Occipital lobe (tissue), 1 donor: ENCODE measurements at regions not wholly inside any gene's neighbourhood (a gene's known extent, or its start where the extent isn't known, plus 50 kb on each side); places are given as distances from the start of the nearest gene placed in this dataset.

Source experiments
- DNase-seq: peaks from one replicate; lab custom pipeline; 2025; lab: John Stamatoyannopoulos, UW

DNA sequence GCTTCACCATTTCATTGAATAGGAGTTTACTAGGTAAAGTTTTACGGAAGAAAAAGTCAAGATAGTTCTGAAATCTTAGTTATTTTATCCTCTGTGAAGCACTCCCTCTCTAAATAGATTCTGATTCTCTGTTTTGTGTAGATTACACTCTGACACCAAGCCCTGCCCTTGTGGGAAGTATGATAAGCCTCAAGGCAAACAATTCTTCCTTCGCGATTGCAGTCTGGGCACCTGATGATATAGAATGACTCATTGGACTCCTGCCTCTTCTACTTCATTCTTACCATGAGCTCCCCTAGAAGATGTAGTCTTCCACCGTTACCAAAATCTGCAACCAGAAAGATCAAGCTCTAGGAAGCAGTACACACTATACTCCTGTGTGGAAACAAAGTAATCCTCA lies 626.9 kb upstream of the PTGER4 start:
- DNase-seq: no peak

DNA sequence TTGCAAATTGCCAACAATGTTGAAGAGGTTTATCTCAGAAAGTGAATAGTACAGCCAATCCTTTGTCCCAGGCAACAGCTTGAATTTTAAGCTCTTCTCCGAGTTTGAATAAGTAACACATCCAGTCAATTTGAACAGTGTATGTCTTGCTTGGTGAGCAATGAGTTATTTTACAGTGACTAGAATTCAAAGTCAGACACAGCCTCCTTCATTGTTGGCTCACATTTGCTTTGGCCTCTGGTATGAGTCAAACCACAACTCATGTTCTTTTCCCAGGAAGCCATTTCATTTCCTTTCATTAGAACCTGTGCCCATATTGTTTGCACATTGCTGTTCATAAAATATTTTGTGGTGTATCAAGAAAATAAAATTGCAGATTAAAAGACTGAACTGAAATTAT lies 622.0 kb upstream of the DAB2 start:
- no peak for DNase-seq

DNA sequence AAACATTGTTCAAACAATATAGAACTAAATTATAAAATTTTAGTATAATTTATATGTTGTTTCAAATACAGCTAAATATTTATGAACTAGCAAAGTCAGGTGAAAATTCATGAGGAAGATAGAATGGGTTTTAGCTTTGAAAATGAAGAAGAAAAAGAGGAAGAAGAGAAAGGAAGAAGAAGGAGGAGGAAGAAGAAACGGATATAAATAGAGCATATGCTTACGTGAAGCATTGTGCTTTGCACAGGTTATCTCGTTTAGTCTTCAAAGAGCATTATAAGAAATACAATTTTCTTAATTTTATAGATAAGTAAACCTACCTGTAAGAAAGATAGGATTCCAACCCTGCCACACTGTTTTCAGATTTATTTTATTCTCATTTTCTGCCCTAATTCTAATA lies 620.6 kb upstream of the DAB2 start:
- DNase-seq: no peak

DNA sequence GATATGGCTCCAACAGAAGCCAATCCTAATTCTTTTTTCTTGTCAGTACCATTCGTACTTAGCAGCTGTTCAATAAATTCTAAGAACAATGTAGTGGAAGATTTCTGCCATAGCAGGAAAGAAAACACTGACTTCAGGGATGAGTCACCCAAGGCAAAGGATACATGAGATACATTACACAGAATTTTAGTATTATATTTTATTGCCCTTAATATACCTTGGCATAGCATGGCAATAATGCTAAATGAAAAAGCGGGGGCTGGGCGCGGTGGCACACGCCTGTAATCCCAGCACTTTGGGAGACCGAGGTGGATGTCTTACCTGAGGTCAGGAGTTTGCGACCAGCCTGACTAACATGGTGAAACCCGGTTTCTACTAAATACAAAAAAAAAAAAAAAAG lies 619.1 kb upstream of the DAB2 start:
- no peak for DNase-seq

DNA sequence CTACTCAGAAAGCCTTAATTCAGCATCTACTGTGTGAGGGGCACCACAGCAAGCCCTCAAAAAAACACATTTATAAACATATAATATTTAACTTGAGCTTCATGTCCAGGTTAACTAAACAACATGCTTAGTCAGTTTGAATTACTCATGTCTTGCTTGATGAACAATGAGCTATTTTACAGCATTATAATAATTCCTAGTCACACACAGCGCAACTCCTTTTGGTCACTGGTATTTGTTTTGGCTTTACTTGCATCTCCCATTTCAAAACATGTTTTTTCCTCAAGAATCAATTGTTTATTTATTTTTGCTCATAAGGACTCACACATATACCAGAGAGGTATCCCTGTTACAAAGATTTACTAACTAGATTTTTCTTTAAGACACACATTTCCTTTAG lies 616.7 kb upstream of the DAB2 start:
- no peak for DNase-seq

DNA sequence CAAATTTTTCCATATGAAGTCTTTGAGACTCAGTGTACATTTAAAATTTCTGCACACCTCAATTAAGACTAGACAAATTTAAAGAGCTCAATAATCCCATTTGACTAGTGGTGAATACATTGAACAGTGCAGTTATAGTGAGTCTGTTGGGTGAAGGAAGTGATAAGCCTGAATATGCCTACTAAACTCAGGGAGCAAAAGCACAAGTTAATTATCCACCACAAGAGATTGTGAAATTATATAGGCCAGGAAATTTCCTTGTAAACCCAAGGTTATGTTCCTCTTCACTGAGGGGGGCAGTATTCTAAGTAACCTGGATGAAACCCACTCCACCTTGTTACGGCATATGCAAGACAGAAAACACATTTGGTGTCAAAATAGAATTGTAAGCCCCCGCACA lies 612.9 kb upstream of the DAB2 start:
- DNase-seq: no peak

DNA sequence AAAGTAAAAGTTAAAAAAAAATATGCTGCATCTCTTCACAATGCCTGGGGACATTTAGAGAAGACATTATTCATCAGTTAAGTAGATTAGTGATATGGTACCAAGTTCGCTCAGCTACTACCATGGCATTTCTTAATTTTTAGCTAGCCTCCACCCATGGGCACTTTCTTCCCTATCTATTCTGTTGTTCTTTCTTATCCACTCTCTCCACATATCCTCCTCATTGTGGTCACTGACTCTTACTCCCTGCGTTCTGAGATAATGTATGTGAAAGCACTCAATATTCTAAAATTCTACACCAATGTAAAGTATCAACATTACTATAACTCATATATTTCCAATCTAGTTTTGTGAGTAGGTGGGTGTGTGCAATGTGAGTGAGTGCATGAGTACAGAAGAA lies 609.7 kb upstream of the DAB2 start:
- no peak for DNase-seq

DNA sequence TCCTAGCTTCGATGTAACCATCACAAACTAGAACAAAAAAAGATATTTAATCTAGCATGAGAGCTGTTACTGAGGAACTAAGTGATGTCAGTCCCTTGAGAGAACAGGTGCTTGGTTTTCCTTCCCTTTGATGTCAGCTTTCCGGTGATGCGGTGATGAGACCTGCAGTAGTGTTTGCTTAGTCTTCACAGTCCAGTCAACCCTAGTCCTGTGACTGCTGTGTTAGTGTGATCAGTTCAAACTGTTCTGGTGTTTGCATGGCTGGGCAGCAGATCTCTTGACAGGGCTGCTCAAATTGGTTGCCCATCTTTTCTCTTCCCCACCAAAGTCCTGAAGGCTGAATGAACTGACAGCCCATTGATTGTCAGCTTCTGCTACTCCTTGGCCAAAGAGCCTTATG lies 608.6 kb upstream of the DAB2 start:
- DNase-seq: no peak

DNA sequence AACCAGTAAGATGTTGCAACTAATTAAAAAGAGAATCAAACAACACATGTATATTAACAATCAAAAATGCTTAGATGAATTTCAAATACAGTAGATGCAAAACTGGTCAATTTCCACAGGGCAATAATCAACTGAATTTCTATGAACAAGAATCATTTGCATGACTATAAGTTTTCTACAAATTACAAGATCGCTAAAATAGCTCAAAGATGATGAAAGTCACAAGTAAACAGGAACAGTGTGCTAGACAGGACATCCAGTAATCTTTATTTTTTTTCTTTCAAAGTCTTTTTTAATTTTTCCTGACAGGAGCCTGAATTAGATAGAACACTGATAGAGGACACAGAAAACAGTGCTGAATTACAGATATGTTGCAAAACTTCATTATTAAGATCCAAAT lies 608.2 kb upstream of the DAB2 start:
- no peak for DNase-seq

DNA sequence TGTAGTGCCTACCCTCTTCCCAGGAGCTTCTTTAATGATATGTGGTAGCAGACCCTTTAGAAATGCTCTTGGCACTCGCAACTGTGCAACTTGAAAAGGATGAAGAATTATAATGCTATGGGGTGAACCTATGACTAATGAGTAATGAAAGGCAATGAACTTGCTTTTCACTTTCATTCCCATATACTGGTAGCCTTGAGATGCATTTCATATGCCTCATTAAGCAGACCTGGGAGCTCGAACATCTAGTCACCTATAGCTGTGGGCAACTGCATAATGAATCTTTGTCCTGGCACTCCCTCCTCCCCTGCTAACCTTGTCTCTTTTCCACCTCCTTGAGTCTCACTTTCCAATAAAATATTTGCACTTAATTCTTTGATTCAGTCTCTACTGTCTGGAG lies 605.9 kb upstream of the DAB2 start:
- no peak for DNase-seq

DNA sequence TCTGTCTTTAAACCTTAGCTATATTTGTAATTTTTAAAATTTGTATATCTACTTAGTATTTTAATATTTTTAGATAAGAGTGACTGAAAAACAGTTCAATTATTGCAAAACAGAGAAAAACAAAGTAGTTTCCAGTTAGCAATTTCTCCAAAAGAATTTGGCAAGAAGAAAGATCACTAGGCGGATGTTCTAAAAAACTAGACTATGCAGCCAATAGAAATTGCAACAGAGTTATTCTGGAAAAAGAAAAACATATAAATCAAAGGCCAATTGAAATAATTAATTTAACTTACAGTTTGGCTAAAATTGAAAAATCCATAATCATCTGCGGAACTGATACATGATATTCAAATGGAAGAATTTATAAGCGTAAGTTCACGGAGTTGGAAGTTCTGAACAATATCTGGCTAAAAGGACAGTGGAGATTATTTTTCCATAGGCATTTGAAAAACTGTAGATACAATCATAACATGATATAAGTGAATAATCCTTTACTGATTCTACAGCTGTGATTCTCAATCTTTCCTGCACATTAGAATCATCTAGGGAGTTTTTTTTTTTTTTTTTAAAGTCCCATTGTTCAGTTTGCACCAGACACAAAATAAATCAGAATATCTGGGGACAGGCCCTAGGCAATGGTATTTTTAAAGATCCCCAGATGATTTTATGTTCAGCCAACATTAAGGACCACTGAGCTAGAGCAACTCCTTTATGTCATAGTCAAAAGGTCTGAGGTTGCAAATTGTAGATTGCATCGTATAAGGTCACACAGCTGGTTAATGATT lies 605.1 kb upstream of the DAB2 start:
- DNase-seq: no peak

DNA sequence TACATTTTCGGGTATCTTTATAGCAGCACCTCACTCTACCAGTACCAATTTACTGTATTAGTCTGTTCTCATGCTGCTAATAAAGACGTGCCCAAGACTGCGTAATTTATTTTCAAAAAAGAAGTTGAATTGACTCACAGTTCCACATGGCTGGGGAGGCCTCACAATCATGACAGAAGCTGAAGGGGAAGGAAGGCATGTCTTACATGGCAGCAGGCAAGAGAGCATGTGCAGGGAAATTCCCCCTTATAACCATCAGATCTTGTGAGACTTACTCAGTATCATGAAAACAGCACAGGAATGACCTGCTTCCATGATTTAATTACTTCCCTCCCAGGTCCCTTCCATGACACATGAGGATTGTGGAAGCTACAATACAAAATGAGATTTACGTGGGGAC lies 602.6 kb upstream of the DAB2 start:
- no peak for DNase-seq

DNA sequence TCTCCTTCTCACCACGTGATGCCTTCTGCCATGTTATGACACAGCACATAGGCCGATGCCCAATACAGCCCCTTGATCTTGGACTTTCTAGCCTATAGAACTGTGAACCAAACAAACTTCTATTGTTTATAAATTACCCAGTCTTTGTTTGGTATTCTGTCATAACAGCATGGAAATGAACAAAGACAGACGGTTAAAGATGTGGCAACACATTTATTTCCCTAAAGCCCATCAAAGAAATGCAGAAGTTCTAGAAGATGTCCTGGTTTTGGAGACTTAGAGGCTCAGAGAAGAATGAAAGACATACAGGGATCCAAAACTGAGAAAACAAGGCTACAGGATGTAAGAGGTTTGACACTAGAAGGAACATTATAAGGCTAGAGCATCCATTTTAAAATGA lies 600.8 kb upstream of the DAB2 start:
- no peak for DNase-seq

DNA sequence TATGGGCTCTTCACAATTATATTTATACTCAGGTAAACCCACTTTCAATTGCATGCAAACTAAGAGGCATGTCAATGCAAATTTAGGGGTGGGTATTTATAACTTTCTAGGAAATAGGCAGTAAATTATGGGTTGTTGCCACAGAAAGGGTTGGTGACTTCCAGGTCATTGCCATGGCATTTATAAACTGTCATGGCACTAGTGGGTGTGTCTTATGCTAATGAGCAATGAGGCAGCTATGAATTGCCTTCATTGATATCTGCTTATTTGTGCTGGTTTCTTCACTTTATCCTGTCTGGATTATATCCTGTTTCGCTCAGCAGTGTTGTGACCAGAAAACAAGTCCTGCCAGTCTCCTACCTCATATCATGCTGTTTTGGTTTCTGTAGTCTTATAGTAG lies 597.3 kb upstream of the DAB2 start:
- no peak for DNase-seq

DNA sequence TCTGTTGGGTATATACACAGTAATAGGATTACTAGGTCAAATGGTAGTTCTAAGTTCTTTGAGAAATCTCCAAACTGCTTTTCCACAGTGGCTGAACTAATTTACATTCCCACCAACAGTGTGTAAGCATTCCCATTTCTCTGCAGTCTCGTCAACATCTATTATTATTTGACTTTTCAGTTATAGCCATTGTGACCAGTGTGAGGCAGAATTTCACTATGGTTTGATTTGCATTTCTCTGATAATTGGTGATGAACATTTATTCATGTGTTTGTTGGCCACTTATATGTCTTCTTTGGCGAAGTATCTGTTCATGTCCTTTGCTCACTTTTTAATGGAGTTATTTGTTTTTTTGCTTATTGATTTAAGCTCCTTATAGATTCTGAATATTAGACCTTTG lies 596.2 kb upstream of the DAB2 start:
- DNase-seq: no peak

DNA sequence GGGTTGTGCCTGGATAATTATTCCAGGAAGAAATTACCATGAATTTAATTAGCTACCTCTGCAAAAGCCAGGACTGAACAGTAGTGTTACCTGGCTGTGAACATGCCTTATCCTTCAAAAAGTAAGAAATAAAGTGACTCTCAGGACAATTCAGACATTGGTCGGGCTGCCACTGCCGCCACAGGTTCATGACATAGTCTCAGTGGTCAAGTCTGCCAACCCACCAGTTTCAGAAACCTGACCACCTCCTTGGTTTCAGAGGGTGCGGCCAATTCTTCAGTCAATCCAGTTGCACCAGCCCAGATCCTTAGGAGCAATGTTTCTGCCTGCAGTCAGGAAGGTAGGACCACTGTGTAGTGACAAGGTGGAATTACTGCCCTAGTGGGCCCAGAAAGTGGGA lies 593.1 kb upstream of the DAB2 start:
- no peak for DNase-seq

DNA sequence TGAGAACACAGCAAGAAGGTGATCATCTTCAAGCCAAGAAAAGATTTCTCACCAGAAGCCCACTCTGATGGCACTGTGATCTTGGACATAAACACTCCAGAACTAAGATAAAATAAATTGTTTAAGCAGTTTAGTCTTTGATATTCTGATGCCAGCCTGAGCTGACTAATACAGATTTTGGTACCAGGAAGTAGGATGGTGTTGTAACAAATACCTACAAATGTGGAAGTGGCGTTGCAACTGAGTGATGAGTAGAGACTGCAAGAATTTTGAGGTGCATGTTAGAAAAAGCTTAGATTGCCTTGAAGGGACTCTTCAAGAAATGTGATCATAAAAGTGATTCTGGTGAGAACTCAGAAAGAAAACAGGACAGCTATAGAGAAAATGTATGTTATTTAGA lies 592.4 kb upstream of the DAB2 start:
- DNase-seq: no peak

DNA sequence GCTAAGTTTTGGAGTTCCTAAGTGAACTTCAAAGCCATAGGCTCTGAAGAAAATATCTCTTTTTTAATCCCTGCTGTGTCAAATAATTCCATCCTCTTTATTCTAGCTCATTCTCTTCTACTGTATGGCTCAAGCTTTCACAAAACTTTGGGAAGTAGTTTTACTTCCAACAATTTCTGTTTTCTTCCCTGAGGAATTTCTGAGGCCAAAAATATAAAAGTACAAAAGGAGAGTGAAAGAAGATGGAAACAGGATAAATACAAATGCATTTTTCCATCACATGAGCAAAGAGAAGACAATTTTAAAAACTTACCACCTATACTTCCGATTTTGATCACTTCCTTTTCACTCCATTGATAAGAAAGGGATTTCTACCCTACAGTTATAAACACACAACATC lies 585.7 kb upstream of the DAB2 start:
- DNase-seq: no peak

DNA sequence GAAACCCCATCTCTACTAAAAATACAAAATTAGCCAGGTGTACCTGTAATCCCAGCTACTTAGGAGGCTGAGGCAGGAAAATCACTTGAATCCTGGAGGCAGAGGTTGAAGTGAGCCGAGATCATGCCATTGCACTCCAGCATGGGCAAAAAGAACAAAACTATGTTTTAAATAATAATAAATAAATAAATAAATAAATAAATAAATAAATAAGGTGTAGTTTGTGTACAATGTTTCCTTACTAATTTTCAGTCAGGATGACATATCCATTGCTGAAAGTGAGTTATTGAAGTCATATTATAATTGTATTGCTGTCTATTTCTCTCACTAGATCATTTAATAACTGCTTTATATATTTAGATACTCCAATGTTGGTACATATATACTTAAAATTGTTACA lies 581.5 kb upstream of the DAB2 start:
- no peak for DNase-seq

DNA sequence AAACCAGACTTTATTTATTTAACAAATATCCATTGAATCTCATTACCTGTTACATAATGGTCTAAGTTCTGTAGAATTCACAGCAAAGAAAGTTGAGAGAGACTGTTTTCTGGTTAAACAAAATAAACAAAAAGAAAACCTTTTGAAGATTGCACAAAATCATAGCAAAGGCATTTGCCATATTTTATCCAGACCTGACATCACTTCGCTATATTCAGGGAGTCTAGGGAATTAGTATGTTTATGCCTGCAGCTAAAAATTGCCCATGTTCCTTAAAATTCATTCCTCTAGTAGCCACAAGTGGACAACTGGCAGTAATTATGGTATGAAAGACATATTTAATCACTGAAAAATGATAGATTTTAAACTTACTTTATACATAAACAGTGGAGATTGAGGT lies 577.0 kb upstream of the DAB2 start:
- DNase-seq: no peak

DNA sequence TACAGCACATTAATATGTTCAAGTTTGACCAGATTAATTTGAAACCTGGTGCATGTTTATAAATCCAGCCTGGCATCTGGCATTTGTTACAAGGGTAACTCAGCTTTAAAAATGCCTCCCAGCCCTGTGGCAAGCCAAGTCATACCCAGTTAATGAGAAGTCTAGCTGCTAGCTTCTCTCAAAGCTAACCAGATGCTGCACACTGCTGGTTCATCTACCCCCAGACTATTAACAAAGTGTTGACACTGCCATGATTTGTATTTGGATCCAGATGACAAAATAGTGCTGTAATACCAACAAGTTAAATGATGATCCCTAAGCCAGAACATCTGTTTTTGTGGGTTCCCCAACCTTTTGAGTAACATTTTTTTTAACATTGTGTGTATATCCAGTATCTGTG lies 573.7 kb upstream of the DAB2 start:
- no peak for DNase-seq

DNA sequence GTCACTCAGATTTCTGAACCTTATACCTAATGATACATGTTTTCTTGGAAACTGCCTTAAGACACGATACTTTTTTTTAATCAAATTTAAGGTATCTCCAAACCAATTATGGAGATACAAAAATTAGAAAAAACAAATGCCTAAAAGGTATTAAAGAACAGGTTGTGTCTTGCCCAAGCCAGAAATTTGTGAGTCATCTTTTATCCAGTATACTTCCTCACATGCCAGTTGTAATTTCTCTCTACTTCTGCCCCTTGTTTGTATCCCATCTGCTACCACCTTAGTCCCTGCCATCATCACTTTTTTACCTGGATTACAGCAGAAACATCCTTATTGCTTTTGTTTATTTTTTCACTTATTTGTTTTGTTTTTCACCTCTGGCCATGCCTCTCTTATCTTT lies 571.2 kb upstream of the DAB2 start:
- no peak for DNase-seq

DNA sequence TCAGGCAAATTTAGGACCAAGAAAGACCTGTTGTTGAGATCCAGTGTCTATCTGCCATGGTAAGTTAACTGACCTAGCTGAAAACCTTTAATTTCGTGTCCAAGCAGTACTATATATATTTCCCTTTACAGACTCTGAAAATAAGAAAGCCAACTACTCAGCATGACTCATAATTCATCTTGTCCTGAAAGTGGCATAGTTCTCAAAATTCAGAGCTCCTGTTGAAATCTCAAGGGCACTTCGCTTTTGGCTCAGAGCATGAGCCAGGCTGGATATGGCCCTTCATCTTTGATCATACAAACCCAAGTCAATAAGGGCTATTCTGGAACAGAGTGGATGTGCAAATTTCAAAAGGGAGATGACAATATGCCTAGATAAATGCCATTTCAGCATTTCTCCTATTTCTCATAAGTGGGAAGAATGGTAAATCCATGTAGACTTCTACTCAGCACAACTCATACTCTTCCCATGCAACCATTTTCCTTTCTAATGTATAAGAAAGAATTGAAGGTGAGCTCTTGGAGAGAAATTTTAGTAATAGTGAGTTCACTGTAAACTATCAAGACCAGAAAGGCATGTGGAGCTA lies 567.9 kb upstream of the DAB2 start:
- no peak for DNase-seq

DNA sequence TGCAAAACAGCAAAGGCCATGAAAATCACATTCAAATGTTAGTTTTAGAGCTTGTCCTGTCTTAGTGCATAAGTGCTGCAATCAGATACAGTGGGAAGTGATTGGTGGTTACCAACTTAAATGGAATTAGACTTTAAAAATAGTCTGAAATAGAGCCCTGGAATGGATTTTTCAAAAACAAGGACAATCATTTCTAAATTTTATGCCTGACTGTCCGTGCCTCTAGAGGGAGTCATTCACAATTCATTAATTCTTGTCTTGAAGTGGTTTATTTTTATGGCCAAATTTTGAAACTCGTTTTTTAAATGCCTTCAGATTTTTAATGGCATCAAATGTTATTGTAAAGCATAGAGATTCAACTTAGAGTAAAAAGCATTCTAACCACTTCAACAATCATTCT lies 561.8 kb upstream of the DAB2 start:
- no peak for DNase-seq
